Stomach (tissue), 4 donors: ENCODE measurements at regions not wholly inside any gene's neighbourhood (a gene's known extent, or its start where the extent isn't known, plus 50 kb on each side); places are given as distances from the start of the nearest gene placed in this dataset.

Experiments
- EP300 ChIP-seq: sonication (generic); formaldehyde crosslinking; IDR thresholded peaks from one replicate; pipeline ENCODE4 v1.6.1; 2017; ENCODE audit warnings: antibody characterized with exemption
- POLR2A ChIP-seq, 4 donors: fragments of 450-650 bp; IDR thresholded peaks; one replicate each; pipeline ENCODE4 v1.6.1; 2016; ENCODE audit warnings: antibody characterized with exemption in 4 of 4, control low read depth in 2 of 4, mild to moderate bottlenecking in 1 of 4, moderate library complexity in 1 of 4
- POLR2AphosphoS5 ChIP-seq, 3 donors: sonication (generic); formaldehyde crosslinking; IDR thresholded peaks; one replicate each; pipeline ENCODE4 v1.6.1; 2016; ENCODE audit warnings: antibody characterized with exemption in 3 of 3
- TF ChIP-seq, protein P1 (sequence below), 7 experiments: fragments of 450-650 bp in 4 of 7; fragments of 200-600 bp in 3 of 7; sonication (generic) in 3 of 7; IDR thresholded peaks; one replicate each; pipeline ENCODE4 v1.5.1; 2016 to 2019; ENCODE audit warnings: antibody characterized with exemption in 7 of 7, control low read depth in 2 of 7, mild to moderate bottlenecking in 1 of 7

DNA sequence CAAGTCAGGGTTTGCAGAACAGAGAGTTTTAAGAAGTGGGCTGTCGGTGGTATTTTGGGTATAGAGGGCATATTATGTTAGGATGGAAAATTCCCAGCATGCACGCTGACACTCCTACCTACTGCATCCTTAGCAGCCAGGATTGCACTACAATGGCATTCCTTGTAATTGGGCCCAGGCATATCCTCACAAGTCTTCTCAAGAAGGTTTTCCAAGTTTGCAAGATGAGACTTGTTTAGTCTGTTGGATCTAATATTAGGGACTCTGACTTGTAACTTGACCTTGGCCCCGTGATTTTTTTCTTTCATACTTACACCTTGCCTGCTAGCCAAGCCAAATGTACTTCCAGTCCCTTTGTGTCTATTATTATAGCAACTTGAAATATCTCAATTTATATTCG lies 335.7 kb upstream of the HTR2A start:
- TF ChIP-seq, protein P1, sequence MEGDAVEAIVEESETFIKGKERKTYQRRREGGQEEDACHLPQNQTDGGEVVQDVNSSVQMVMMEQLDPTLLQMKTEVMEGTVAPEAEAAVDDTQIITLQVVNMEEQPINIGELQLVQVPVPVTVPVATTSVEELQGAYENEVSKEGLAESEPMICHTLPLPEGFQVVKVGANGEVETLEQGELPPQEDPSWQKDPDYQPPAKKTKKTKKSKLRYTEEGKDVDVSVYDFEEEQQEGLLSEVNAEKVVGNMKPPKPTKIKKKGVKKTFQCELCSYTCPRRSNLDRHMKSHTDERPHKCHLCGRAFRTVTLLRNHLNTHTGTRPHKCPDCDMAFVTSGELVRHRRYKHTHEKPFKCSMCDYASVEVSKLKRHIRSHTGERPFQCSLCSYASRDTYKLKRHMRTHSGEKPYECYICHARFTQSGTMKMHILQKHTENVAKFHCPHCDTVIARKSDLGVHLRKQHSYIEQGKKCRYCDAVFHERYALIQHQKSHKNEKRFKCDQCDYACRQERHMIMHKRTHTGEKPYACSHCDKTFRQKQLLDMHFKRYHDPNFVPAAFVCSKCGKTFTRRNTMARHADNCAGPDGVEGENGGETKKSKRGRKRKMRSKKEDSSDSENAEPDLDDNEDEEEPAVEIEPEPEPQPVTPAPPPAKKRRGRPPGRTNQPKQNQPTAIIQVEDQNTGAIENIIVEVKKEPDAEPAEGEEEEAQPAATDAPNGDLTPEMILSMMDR (IDR thresholded peaks at IDR 0.05), result no peak
- no peak for TF ChIP-seq EP300
- TF ChIP-seq POLR2A (IDR thresholded peaks at IDR 0.05), result no peak
- no peak for TF ChIP-seq POLR2AphosphoS5 (IDR thresholded peaks at IDR 0.05)
